DMS 273 (cell line): ENCODE measurements at regions not wholly inside any gene's neighbourhood (a gene's known extent, or its start where the extent isn't known, plus 50 kb on each side); places are given as distances from the start of the nearest gene placed in this dataset.

Source experiments
- DNase-seq: peaks from one replicate; lab custom pipeline; 2025; ENCODE audit not compliant: unreplicated experiment; lab: John Stamatoyannopoulos, UW

DNA sequence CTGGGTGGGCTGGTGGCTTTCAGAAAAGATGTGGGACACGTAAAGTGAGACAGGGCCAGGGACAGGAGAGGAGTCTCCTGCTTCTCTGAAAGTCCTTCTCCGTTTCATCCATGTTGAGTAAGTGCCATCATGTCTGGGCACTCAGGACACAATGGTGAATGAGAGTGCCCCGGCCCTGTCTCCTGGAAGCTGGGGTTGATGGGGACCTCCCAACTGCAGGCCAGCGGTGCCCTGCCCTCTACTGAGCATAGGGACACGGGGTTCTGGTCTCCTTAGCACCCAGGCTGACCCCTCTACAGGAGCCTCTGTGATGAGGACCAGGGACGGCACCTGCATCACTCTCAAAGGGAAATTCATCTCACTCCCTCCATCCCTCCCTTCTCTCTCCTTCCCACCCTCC lies 772.3 kb downstream of the BRD1 start:
- no peak for DNase-seq

- no peak for DNase-seq
Measured at GRCh38 chr22:49053578-49053977, 774.1 kb downstream of the BRD1 start.

- DNase-seq = no peak
Measured at GRCh38 chr22:49052560-49052959, 775.1 kb downstream of the BRD1 start.

DNA sequence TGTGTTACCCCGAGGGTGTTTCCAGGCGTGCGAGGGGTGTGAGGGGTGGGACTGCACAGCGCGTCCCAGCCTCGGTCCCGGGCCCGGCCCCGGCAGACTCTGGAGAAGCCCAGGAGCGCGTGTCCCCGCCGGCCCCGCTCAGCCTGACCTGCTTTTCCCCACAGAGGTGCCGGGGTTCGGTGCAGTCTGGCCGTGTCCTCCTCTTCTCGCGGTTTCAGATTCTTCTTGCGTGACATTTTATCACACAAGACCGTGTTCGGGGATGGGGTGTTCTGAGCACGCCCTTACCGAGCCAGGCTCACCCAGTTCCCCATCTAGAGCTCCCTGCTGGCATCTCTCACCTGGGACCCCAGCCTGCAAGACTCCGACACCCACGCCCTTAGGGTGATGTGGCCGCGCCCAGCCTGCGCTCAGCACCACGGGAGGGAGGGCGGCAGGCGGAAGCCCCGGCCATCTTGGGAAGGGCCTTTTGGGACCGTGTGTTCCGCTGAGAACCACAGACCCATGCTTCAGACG lies 775.6 kb downstream of the BRD1 start:
- peak; percentile 17 for DNase-seq

DNA sequence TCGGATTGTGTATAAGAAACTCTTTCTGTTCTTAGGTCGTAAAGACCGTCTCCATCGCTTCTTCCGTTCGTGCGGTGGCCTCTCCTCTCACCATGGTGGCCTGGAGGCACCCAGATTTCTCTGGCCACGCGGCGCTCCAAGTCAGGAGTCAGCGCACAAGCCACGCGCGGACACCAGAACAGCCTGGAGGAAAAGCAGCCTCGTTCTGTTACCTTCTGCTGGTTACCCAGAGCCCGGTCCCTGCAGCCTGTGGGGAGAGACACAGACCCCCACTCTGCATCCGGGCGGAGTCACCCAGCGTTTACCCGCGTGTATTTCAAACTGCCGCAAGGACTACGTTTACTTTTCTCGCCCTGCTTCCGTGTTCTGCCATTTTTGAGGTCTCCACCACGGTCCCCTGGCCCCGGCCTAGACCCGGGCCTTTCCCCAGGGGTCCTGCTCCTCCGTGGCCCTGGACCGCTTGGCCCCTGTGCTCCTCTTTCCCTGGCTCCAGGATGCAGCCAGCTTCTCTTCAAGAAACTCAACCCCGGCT lies 776.1 kb downstream of the BRD1 start:
- no peak for DNase-seq

- DNase-seq = no peak
Measured at GRCh38 chr22:49049691-49050090, 778.0 kb downstream of the BRD1 start.

DNA sequence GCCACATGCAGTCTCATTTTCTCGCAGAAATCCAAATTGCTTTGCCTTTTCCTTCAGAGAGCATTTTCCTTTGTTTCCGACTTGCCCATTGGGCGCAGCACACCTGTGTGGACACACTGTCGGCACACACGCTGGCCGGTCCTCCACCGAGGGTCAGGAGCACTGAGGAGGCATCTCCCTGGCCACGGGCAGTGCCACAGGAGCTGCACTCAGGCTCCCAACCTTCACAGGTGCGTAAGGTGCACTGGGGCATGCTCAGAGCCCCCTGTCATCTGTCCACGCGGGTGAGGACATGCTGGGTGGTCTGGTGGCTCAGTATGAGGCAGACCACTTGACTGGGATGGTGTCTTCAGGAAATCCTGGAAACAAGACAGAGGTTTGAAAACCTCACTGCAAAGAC lies 779.1 kb downstream of the BRD1 start:
- DNase-seq = no peak

DNA sequence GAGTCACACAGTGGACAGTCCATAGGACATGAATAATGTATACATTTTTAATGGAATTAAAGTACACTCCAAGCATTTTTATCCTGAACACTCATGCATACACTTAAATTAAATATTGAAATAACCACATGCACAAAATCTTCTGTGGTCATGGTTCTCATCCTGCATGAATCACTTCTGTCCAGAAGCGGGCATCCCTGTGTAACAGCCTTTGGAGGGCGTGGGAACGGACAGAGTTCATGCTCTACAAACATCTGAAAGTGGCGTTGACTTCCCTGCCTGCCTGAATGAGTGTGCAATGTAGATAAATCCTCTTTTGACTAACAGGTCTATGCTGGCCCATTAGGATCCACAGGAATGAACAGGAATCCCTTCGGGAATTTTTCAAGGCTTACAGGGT lies 780.2 kb downstream of the BRD1 start:
- no peak for DNase-seq

DNA sequence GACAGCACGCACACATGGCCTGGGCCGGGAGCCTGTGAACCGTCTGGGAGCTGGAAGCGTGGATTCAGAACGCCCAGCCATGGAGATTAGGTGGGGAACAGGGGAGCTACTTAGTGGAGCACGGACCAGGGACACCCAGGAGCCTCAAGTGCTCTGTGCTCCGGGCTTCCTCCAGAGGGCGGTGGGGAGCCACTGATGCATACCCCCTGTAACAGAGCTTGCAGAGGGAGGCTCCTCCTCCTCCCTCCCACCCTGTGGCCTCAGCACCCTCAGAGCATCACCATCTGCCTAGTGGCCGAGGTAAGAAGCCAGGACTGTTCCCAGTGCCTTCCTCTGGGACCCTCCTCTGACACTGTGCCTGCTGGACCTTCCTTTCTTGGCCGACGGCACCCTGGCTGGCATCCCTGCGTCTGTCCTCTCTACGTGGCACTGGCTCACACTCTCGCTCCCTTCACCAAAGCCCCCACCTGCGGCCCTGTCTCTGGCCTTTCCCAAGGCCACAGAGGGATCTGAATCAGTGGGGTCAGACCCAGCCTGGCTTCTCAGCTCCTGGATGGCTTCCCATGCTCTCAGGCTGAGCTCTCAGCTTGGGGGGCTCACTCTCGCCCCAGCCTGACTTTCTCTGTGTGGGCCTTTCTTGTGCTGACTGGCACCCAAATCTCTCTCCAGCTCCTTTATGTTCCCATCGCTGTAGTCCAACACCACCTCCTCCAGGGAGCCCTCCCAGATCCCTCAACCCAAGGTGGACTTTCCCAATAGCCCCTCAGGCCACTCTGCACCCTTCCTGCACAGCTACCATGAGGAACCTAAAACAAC lies 780.9 kb downstream of the BRD1 start:
- peak; percentile 70 for DNase-seq

DNA sequence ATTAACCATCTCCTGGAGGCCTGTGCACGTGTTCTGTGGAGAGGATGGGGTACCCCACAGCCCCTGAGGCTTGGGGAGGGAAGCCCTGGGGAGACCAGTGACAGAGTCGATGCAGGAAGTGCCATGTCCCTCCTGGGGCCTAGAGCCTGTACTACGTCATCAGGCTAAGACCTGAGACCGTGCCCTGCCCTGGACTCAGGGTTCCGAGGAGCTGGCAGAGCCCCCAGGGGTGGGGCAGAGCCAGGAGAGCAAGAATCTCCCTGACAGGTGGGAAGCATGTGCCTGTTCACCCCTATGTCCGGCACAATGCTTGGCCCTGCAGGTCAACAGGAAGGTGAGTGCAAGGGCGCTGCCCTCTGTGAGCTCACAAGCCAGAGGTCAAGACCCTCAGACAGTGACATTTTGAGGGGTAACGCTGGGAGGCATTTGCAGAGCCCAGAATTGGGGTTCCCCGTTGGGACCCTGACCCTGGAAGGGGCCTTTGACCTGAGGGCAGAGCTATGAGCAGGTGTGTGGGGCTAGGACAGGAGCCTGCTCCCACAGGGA lies 781.6 kb downstream of the BRD1 start:
- no peak for DNase-seq

GRCh38 chr22:49045276-49045675 lies 782.4 kb downstream of the BRD1 start:
- DNase-seq = no peak

- no peak for DNase-seq
Measured at GRCh38 chr22:49044776-49045175, 782.9 kb downstream of the BRD1 start.

GRCh38 chr22:49044091-49044490 lies 783.6 kb downstream of the BRD1 start:
- DNase-seq = no peak

- no peak for DNase-seq
Measured at GRCh38 chr22:49042877-49043859, 784.5 kb downstream of the BRD1 start.

GRCh38 chr22:49042066-49042465 lies 785.6 kb downstream of the BRD1 start:
- no peak for DNase-seq

DNA sequence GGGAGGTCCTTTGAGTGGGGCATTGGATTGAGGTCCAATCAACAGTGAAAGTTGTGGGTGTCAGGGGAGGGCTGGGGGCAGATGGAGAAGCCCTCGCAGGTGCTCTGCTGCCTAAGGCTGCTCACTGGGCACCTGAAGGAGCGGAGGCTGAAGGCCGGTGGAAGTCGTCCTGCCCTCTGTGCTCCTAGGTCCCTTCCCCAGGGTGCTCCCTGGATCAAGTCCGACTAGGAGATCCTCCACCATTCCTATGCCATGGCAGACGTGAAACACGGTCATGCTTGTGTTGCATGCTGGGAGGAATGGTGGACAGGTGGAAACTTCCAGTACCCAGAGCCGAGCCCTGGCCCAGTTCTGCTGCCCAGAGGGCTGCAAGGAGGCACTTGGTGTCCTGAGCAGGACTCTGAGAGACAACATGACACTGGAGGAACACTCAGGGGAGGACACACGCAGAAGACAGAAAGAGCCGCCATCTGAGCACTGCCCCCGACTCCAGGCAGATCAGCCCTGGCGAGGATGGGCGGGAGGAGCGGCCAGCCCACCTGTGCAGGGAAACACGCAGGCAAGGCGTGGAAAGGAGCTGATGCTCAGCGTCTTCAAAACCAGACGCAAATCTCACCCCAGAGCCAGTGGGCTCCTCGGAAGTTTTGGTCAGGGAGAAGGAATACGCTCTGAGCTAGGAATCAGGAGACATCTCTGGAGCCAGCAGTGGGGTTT lies 786.8 kb downstream of the BRD1 start:
- DNase-seq = no peak

- DNase-seq = no peak
Measured at GRCh38 chr22:49040111-49040510, 787.6 kb downstream of the BRD1 start.

GRCh38 chr22:49039625-49040024 lies 788.0 kb downstream of the BRD1 start:
- DNase-seq = no peak

- DNase-seq = no peak
Measured at GRCh38 chr22:49037701-49038245, 789.9 kb downstream of the BRD1 start.

DNA sequence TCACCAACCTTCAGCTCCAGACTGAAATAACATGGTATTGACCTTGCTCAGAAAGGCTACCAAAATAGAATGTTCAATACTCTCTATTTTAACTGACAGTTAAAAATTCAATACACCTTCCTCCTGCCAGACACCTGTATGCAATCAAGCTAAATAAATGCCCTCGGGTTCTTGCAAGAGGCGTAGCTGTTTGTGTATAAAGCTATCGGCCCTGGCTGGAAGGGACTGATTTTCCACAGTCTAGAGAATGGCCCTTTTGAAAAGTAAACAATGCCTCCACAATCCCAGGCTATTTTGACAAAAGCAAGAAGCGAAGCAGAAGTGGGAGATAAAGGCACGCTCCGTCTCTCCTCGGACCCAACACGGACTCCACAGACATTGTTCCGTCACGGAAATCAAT lies 791.2 kb downstream of the BRD1 start:
- no peak for DNase-seq
